WTC11 (cell line): ENCODE measurements at regions not wholly inside any gene's neighbourhood (a gene's known extent, or its start where the extent isn't known, plus 50 kb on each side); places are given as distances from the start of the nearest gene placed in this dataset.

Source experiments
- ATAC-seq: fragments of 200-7000 bp; cut with Tn5 transposase; 2 replicates; pipeline ENCODE4 v1.10.0; 2021; ENCODE audit warnings: mild to moderate bottlenecking, moderate library complexity
- CTCF ChIA-PET: fragments of 300-600 bp; sonication (Branson Sonifier 250); formaldehyde crosslinking; loops from one replicate; lab custom pipeline; 2021; ENCODE audit warnings: antibody characterized with exemption; lab: Charles Lee
- POLR2A ChIA-PET: fragments of 350-600 bp; sonication (Branson Sonifier 250); formaldehyde crosslinking; loops from one replicate; lab custom pipeline; 2021; ENCODE audit warnings: antibody characterized with exemption; lab: Charles Lee
- DNase-seq: peaks from one replicate; pipeline ENCODE4 v3.0.0; 2021; ENCODE audit warnings: low spot score
- H3K27ac Mint-ChIP-seq: 2 replicates; pipeline ENCODE4 v1.8.0; 2021; ENCODE audit warnings: mixed read lengths
- H3K27me3 Mint-ChIP-seq: 2 replicates; pipeline ENCODE4 v1.8.0; 2021; ENCODE audit warnings: low read depth, mild to moderate bottlenecking, moderate library complexity, mixed read lengths
- H3K36me3 Mint-ChIP-seq: 2 replicates; pipeline ENCODE4 v1.8.0; 2021; ENCODE audit warnings: mixed read lengths
- H3K4me1 Mint-ChIP-seq: 2 replicates; pipeline ENCODE4 v1.8.0; 2022; ENCODE audit warnings: mixed read lengths
- H3K4me3 Mint-ChIP-seq: 2 replicates; pipeline ENCODE4 v1.8.0; 2021; ENCODE audit warnings: mild to moderate bottlenecking, moderate library complexity, mixed read lengths
- H3K9me3 Mint-ChIP-seq: 2 replicates; pipeline ENCODE4 v1.8.0; 2021; ENCODE audit warnings: mixed read lengths
- ATF1 ChIP-seq: sonication (generic); formaldehyde crosslinking; IDR thresholded peaks from 2 replicates; pipeline ENCODE4 v1.8.1; 2023; ENCODE audit warnings: mild to moderate bottlenecking, moderate library complexity, missing genetic modification reagents
- GABPB1 ChIP-seq: sonication (generic); formaldehyde crosslinking; IDR thresholded peaks from 2 replicates; pipeline ENCODE4 v1.8.1; 2023; ENCODE audit warnings: mild to moderate bottlenecking, missing genetic modification reagents
- GRHL2 ChIP-seq: fragments of 250-450 bp; sonication (Bioruptor Pico); IDR thresholded peaks from 2 replicates; pipeline ENCODE4 v1.8.0; 2022; ENCODE audit warnings: mild to moderate bottlenecking, moderate library complexity; ENCODE audit not compliant: insufficient replicate concordance, severe bottlenecking
- GTF2I ChIP-seq: fragments of 250-450 bp; sonication (Bioruptor Pico); conservative IDR thresholded peaks from 2 replicates; pipeline ENCODE4 v1.4.0; 2021; ENCODE audit warnings: mild to moderate bottlenecking
- HMGA2 ChIP-seq: fragments of 250-450 bp; sonication (Bioruptor Pico); IDR thresholded peaks from 2 replicates; pipeline ENCODE4 v1.4.0; 2021; ENCODE audit warnings: mild to moderate bottlenecking, moderate library complexity
- KAT7 ChIP-seq: sonication (generic); formaldehyde crosslinking; IDR thresholded peaks from 2 replicates; pipeline ENCODE4 v1.8.1; 2023; ENCODE audit warnings: missing genetic modification reagents, mild to moderate bottlenecking, borderline replicate concordance
- MXD4 ChIP-seq: fragments of 250-450 bp; sonication (Bioruptor Pico); IDR thresholded peaks from 2 replicates; pipeline ENCODE4 v1.8.0; 2021; ENCODE audit warnings: mild to moderate bottlenecking, moderate library complexity, borderline replicate concordance
- MYBL2 ChIP-seq: sonication (generic); formaldehyde crosslinking; IDR thresholded peaks from 2 replicates; pipeline ENCODE4 v1.8.1; 2023; ENCODE audit warnings: mild to moderate bottlenecking, moderate library complexity, missing genetic modification reagents
- PRDM15 ChIP-seq: sonication (generic); formaldehyde crosslinking; IDR thresholded peaks from 2 replicates; pipeline ENCODE4 v1.8.0; 2022; ENCODE audit warnings: missing genetic modification reagents
- RORB ChIP-seq: fragments of 250-450 bp; sonication (Bioruptor Pico); IDR thresholded peaks from 2 replicates; pipeline ENCODE4 v1.9.0; 2021; ENCODE audit warnings: mild to moderate bottlenecking
- SMAD4 ChIP-seq: sonication (generic); formaldehyde crosslinking; IDR thresholded peaks from 2 replicates; pipeline ENCODE4 v1.8.0; 2022; ENCODE audit warnings: mild to moderate bottlenecking, missing genetic modification reagents
- STAT6 ChIP-seq: sonication (generic); formaldehyde crosslinking; conservative IDR thresholded peaks from 2 replicates; pipeline ENCODE4 v1.8.1; 2023; ENCODE audit warnings: mild to moderate bottlenecking, low read depth, missing genetic modification reagents, moderate library complexity
- TEAD1 ChIP-seq: sonication (generic); formaldehyde crosslinking; IDR thresholded peaks from 2 replicates; pipeline ENCODE4 v1.8.0; 2022; ENCODE audit warnings: mild to moderate bottlenecking, missing genetic modification reagents
- TP53 ChIP-seq: sonication (generic); formaldehyde crosslinking; IDR thresholded peaks from 2 replicates; pipeline ENCODE4 v1.8.1; 2023; ENCODE audit warnings: mild to moderate bottlenecking, missing genetic modification reagents
- ZNF232 ChIP-seq: sonication (generic); formaldehyde crosslinking; IDR thresholded peaks from 2 replicates; pipeline ENCODE4 v1.8.0; 2022; ENCODE audit warnings: mild to moderate bottlenecking, missing genetic modification reagents
- ZNF317 ChIP-seq: sonication (generic); formaldehyde crosslinking; IDR thresholded peaks from 2 replicates; pipeline ENCODE4 v1.8.1; 2023; ENCODE audit warnings: low read depth, mild to moderate bottlenecking, moderate library complexity, missing genetic modification reagents, borderline replicate concordance
- ZNF416 ChIP-seq: fragments of 250-450 bp; sonication (Bioruptor Pico); IDR thresholded peaks from 2 replicates; pipeline ENCODE4 v1.9.0; 2021; ENCODE audit warnings: mild to moderate bottlenecking, inconsistent platforms
- ZNF671 ChIP-seq: fragments of 250-450 bp; sonication (Bioruptor Pico); IDR thresholded peaks from 2 replicates; pipeline ENCODE4 v1.8.0; 2021; ENCODE audit warnings: mild to moderate bottlenecking
- TF ChIP-seq, protein P1 (sequence below): sonication (generic); formaldehyde crosslinking; IDR thresholded peaks from 2 replicates; pipeline ENCODE4 v1.8.0; 2023; ENCODE audit warnings: mild to moderate bottlenecking, missing genetic modification reagents
- TF ChIP-seq, protein P2 (sequence below): fragments of 250-450 bp; sonication (Bioruptor Pico); IDR thresholded peaks from 2 replicates; pipeline ENCODE4 v1.9.0; 2021; ENCODE audit warnings: moderate library complexity, mild to moderate bottlenecking, inconsistent platforms, borderline replicate concordance
- TF ChIP-seq, protein P3 (sequence below): fragments of 250-450 bp; sonication (Bioruptor Pico); IDR thresholded peaks from 2 replicates; pipeline ENCODE4 v1.8.0; 2021; ENCODE audit warnings: mild to moderate bottlenecking

GRCh38 chr12:102568276-102568675, 87.9 kb upstream of the IGF1 start (continued):
- TF ChIP-seq STAT6 (CRISPR knock-in tag) = no peak

DNA sequence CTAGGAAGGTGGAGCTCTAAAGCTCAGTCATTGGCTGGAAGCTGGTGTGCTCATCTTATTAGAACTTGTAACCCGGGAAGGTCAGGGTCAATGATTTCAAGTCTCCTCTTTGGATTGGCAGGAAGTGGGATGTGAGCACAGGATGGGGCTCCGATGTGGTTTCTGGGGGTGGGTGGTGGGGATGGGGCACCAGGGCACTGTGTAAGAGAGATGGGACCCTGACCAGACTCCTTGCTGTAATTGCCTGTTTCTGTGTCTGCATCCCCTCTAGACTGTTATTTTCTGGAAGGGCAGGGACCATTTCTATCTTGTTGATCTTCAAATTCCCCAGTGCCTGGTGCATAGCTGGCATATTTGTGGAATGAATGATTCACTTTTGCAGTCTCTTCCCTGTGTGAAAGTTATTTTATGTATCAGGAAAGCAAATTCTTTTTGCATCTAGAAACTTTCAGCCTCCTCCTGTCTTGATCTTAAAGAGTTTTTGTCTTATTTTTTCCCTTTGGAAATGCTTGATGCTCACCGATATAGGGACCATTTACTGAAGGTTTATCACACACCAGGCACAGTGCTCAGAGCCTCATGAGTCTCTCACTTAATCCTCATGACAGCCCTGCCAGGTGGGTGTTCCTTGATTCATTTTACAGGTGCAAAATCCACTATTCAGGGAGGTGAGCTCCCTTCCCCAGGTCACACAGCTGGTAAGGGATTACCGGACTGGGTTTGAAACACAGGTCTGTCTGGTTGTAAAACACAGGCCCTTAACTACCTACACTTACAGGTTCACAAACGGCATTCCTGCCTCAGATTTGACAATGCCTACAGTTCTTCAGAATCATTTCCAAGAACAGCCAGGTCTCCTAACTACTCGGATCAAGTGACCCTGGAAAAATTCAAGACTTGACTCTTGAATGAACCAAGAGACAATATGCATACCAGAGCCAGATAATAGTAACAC, 86.9 kb upstream of the IGF1 start:
- ChIA-PET CTCF (no interaction called here), POLR2A (no interaction called here)
- H3K4me3 Mint-ChIP-seq = no peak overlapping the region
- DNase-seq = no peak
- no peaks in the 10 kb centered on the region for H3K27me3 Mint-ChIP-seq
- H3K4me1 Mint-ChIP-seq = peaks cover 18% of the 10 kb centered on the region
- TF ChIP-seq GTF2I (CRISPR knock-in tag) (no peak), TP53 (CRISPR knock-in tag) (no peak), MYBL2 (CRISPR knock-in tag) (no peak), TEAD1 (no peak), PRDM15 (CRISPR knock-in tag) (no peak), KAT7 (CRISPR knock-in tag) (no peak), ZNF671 (CRISPR knock-in tag) (no peak), GRHL2 (CRISPR knock-in tag) (no peak), ZNF317 (no peak)
- TF ChIP-seq, protein P1, sequence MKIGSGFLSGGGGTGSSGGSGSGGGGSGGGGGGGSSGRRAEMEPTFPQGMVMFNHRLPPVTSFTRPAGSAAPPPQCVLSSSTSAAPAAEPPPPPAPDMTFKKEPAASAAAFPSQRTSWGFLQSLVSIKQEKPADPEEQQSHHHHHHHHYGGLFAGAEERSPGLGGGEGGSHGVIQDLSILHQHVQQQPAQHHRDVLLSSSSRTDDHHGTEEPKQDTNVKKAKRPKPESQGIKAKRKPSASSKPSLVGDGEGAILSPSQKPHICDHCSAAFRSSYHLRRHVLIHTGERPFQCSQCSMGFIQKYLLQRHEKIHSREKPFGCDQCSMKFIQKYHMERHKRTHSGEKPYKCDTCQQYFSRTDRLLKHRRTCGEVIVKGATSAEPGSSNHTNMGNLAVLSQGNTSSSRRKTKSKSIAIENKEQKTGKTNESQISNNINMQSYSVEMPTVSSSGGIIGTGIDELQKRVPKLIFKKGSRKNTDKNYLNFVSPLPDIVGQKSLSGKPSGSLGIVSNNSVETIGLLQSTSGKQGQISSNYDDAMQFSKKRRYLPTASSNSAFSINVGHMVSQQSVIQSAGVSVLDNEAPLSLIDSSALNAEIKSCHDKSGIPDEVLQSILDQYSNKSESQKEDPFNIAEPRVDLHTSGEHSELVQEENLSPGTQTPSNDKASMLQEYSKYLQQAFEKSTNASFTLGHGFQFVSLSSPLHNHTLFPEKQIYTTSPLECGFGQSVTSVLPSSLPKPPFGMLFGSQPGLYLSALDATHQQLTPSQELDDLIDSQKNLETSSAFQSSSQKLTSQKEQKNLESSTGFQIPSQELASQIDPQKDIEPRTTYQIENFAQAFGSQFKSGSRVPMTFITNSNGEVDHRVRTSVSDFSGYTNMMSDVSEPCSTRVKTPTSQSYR (CRISPR knock-in tag) = no peak
- TF ChIP-seq, protein P2, sequence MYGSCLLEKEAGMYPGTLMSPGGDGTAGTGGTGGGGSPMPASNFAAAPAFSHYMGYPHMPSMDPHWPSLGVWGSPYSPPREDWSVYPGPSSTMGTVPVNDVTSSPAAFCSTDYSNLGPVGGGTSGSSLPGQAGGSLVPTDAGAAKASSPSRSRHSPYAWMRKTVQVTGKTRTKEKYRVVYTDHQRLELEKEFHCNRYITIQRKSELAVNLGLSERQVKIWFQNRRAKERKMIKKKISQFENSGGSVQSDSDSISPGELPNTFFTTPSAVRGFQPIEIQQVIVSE (CRISPR knock-in tag) = no peak
- peaks cover 17% of the 10 kb centered on the region for H3K9me3 Mint-ChIP-seq
- H3K27ac Mint-ChIP-seq = no peak overlapping the region
- peaks cover 9% of the 10 kb centered on the region; the same call in 1 of the 2 replicates for H3K36me3 Mint-ChIP-seq
- no peak for ATAC-seq

DNA sequence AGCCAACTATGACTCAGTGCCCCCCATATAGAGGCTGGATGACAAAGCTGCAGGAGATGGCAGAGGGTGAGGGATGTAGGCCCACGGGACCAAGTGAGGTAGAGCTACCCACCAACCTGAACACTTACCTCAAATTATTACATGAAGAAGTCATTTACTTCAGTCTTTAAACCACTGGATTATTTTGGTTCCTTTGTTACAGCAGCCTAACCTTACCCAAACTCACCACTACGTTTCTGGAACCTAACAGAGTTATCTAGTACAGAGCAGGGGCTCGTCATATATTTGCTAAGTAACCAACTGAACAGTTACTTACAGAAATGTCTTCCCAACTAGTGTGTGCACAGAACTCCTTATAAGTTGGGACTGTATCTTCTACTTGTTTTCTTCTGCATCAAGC, 85.2 kb upstream of the IGF1 start:
- ATAC-seq (no peak), DNase-seq (no peak)
- ChIA-PET POLR2A (no interaction called here), CTCF (no interaction called here)
- Mint-ChIP-seq H3K27ac (no peak overlapping the region), H3K27me3 (no peaks in the 10 kb centered on the region), H3K36me3 (peaks cover 9% of the 10 kb centered on the region; the same call in 1 of the 2 replicates), H3K9me3 (peaks cover 17% of the 10 kb centered on the region), H3K4me3 (no peak overlapping the region), H3K4me1 (peaks cover 19% of the 10 kb centered on the region)
- TF ChIP-seq GABPB1 = no peak
- no peak for TF ChIP-seq ZNF416 (CRISPR knock-in tag)
- no peak for TF ChIP-seq HMGA2 (CRISPR knock-in tag)
- no peak for TF ChIP-seq RORB
- TF ChIP-seq MXD4 (CRISPR knock-in tag) = no peak
- no peak for TF ChIP-seq SMAD4 (CRISPR knock-in tag)
- no peak for TF ChIP-seq ZNF232 (CRISPR knock-in tag)
- no peak for TF ChIP-seq ATF1
- TF ChIP-seq, protein P3, sequence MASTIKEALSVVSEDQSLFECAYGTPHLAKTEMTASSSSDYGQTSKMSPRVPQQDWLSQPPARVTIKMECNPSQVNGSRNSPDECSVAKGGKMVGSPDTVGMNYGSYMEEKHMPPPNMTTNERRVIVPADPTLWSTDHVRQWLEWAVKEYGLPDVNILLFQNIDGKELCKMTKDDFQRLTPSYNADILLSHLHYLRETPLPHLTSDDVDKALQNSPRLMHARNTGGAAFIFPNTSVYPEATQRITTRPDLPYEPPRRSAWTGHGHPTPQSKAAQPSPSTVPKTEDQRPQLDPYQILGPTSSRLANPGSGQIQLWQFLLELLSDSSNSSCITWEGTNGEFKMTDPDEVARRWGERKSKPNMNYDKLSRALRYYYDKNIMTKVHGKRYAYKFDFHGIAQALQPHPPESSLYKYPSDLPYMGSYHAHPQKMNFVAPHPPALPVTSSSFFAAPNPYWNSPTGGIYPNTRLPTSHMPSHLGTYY (CRISPR knock-in tag) = no peak
